Glutamatergic neuron (in vitro differentiated cells): ENCODE measurements at regions not wholly inside any gene's neighbourhood (a gene's known extent, or its start where the extent isn't known, plus 50 kb on each side); places are given as distances from the start of the nearest gene placed in this dataset.

Experiments
- DNase-seq: peaks from one replicate; pipeline ENCODE4 v3.0.0; 2022
- H3K27ac Mint-ChIP-seq: one replicate; pipeline ENCODE4 v1.8.0; 2020; ENCODE audit warnings: mild to moderate bottlenecking, mixed read lengths, inconsistent platforms; ENCODE audit not compliant: unreplicated experiment
- H3K27me3 Mint-ChIP-seq: one replicate; pipeline ENCODE4 v1.8.0; 2020; ENCODE audit warnings: mild to moderate bottlenecking, moderate library complexity, mixed read lengths, inconsistent platforms; ENCODE audit not compliant: unreplicated experiment
- H3K36me3 Mint-ChIP-seq: one replicate; pipeline ENCODE4 v1.8.0; 2020; ENCODE audit warnings: mild to moderate bottlenecking, mixed read lengths, inconsistent platforms; ENCODE audit not compliant: unreplicated experiment
- H3K4me1 Mint-ChIP-seq: one replicate; pipeline ENCODE4 v1.8.0; 2020; ENCODE audit warnings: mild to moderate bottlenecking, low read depth, mixed read lengths, inconsistent platforms; ENCODE audit not compliant: unreplicated experiment
- H3K4me3 Mint-ChIP-seq: one replicate; pipeline ENCODE4 v1.8.0; 2020; ENCODE audit warnings: mild to moderate bottlenecking, mixed read lengths, inconsistent platforms; ENCODE audit not compliant: unreplicated experiment
- H3K9me3 Mint-ChIP-seq: one replicate; pipeline ENCODE4 v1.8.0; 2020; ENCODE audit warnings: mild to moderate bottlenecking, moderate library complexity, mixed read lengths, inconsistent platforms; ENCODE audit not compliant: unreplicated experiment
- TF ChIP-seq, protein P1 (sequence below): fragments of 200-600 bp; sonication (generic); IDR thresholded peaks from one replicate; pipeline ENCODE4 v1.5.0; 2021; ENCODE audit not compliant: partially characterized antibody, unreplicated experiment

DNA sequence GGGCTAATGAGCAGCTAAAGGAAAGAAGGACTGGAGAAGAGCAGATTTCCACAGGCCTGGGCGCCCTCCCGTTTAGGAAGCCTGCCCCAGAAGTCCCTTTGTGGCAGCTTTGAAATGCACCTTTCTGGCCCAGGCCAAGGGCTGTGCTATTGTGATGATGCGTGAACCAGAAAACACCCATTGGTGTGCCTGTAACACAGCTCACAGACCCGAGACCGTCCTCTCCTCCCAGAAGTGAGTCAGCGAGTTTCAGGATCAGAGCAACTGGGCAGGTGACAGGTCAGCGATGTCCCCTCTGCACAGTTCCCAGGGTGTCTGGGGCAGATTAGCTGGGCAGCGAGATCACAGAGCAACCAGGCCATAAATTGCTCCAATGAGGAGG, 71.9 kb upstream of the SULF2 start:
- DNase-seq: no peak
- no peak overlapping the region for H3K4me3 Mint-ChIP-seq
- H3K27ac Mint-ChIP-seq: no peak overlapping the region

DNA sequence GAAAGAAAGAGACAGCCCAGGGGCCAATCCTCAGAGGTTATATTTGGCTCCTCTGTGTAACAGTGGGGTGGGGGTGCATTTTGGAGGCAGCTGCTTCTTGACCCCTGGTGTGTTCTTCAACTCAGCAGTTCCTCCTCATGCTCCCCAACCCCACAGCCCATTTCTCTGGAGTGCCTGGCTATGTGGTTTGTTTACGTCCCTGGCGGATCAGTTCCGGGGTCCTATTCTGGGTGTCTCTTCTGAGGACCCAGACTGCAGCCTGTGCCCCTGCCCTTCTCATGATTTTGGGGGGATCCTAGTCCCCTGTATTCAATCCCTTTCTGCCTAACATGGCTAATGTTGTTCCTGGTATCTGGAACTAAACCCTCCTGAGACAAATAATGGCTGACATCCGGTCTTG, 70.5 kb upstream of the SULF2 start:
- Mint-ChIP-seq H3K27ac (no peak overlapping the region), H3K9me3 (peaks cover 13% of the 10 kb centered on the region), H3K4me3 (no peak overlapping the region), H3K27me3 (peaks cover 19% of the 10 kb centered on the region), H3K36me3 (peaks cover 21% of the 10 kb centered on the region), H3K4me1 (peaks cover 12% of the 10 kb centered on the region)
- DNase-seq: no peak
- TF ChIP-seq, protein P1, sequence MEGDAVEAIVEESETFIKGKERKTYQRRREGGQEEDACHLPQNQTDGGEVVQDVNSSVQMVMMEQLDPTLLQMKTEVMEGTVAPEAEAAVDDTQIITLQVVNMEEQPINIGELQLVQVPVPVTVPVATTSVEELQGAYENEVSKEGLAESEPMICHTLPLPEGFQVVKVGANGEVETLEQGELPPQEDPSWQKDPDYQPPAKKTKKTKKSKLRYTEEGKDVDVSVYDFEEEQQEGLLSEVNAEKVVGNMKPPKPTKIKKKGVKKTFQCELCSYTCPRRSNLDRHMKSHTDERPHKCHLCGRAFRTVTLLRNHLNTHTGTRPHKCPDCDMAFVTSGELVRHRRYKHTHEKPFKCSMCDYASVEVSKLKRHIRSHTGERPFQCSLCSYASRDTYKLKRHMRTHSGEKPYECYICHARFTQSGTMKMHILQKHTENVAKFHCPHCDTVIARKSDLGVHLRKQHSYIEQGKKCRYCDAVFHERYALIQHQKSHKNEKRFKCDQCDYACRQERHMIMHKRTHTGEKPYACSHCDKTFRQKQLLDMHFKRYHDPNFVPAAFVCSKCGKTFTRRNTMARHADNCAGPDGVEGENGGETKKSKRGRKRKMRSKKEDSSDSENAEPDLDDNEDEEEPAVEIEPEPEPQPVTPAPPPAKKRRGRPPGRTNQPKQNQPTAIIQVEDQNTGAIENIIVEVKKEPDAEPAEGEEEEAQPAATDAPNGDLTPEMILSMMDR: no peak

More for the DNA sequence above, 71.9 kb upstream of the SULF2 start:
- Mint-ChIP-seq H3K9me3 (peaks cover 11% of the 10 kb centered on the region), H3K4me1 (peaks cover 12% of the 10 kb centered on the region), H3K27me3 (peaks cover 11% of the 10 kb centered on the region), H3K36me3 (peaks cover 15% of the 10 kb centered on the region)
- TF ChIP-seq, protein P1: no peak

DNA sequence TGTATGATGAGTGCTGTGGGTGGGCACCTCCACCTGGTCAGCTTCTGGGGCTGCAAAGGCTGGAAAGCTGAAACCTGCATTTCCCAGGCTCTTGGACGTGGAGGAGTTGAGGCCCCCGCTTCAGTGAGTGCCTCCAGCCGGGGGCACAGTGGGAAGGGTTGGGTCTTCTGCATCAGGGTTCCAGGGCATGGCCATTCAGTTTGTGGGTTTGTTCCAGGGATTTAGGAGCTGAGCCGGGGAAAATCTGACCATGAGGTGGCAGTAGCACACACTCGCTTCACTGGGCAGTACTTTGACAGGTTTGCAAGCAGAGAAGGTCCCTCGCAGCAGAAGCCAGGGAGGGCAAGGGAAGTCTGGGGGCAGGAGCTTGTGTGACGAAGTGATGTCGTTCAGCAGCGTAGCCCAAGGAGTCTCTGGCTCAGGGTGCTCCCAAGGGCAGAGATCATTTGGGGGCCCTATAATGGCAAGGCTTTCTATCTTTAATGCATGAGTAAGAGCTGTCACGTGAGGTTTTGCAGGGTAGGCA, 69.5 kb upstream of the SULF2 start:
- Mint-ChIP-seq H3K36me3 (peaks cover 21% of the 10 kb centered on the region), H3K4me1 (peaks cover 12% of the 10 kb centered on the region), H3K9me3 (peaks cover 14% of the 10 kb centered on the region), H3K27me3 (peaks cover 19% of the 10 kb centered on the region), H3K27ac (no peak overlapping the region), H3K4me3 (no peak overlapping the region)
- peak; percentile 47 for DNase-seq
- TF ChIP-seq, protein P1: peak; percentile 24

DNA sequence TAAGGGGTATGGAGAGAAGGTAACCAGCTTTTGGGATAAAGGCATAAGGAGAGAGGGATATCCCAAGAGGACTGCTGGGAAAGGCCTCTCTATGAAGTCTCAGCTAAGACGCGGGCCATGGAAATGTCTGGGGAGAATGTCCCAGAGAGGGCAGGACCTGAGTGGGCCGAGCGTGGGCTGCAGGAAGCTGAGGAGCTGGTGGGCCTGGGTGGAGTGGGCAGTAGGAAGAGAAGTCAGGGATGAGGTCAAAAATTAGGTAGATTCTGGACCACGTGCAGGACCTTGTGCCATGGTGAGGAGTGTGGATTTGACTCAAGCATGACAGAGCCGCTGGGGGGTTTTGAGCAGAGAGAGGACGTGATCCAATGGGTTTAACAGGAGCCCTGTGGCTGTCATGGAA, 66.5 kb upstream of the SULF2 start:
- Mint-ChIP-seq H3K4me1 (peaks cover 16% of the 10 kb centered on the region), H3K9me3 (peaks cover 18% of the 10 kb centered on the region), H3K27me3 (peaks cover 21% of the 10 kb centered on the region), H3K4me3 (no peak overlapping the region), H3K27ac (no peak overlapping the region), H3K36me3 (peaks cover 21% of the 10 kb centered on the region)
- TF ChIP-seq, protein P1: no peak
- DNase-seq: no peak

DNA sequence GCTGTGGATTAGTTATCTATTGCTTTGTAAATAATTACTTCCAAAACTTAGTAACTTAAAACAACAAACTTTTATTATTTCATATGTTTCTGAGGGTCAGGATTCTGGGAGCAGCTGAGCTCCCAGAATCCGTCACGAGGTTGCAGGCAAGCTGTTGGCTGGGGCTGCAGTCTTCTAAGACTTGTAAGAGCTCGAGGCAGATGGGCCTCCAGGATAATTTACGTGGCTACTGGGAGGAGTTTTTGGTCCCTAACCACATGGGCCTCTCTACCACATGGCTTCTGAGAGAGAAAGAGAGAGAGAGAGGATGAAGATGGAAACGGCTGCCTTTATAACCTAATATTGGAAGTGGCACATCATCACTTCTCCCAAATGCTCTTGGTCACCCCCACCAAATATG, 64.9 kb upstream of the SULF2 start:
- TF ChIP-seq, protein P1: no peak
- peaks cover 31% of the 10 kb centered on the region for H3K4me1 Mint-ChIP-seq

More for the DNA sequence above, 64.9 kb upstream of the SULF2 start:
- Mint-ChIP-seq H3K27me3 (peaks cover 20% of the 10 kb centered on the region), H3K27ac (no peak overlapping the region), H3K36me3 (peaks cover 16% of the 10 kb centered on the region), H3K4me3 (no peak overlapping the region), H3K9me3 (peaks cover 17% of the 10 kb centered on the region)
- no peak for DNase-seq
